SK-N-SH treated with all-trans-retinoic acid at 6 μM for 48 hours (cell line): ENCODE measurements at regions not wholly inside any gene's neighbourhood (a gene's known extent, or its start where the extent isn't known, plus 50 kb on each side); places are given as distances from the start of the nearest gene placed in this dataset.
A peak's percentile ranks its signal among the peaks of the same experiment; 100 is the strongest.

Experiments used
- ATAC-seq: fragments of 200-7000 bp; cut with Tn5 transposase; 3 replicates; pipeline ENCODE4 v1.9.1; 2020; ENCODE audit warnings: mild to moderate bottlenecking, moderate library complexity
- ARNTL ChIP-seq: fragments of 450-650 bp; formaldehyde crosslinking; IDR thresholded peaks from 2 replicates; pipeline ENCODE4 v1.5.0; 2020; ENCODE audit warnings: low read depth, mild to moderate bottlenecking, moderate library complexity, borderline replicate concordance
- BACH2 ChIP-seq: fragments of 250-450 bp; sonication (Bioruptor Pico); IDR thresholded peaks from 2 replicates; pipeline ENCODE4 v1.9.0; 2021; ENCODE audit warnings: mild to moderate bottlenecking, borderline replicate concordance
- CSDC2 ChIP-seq: fragments of 250-450 bp; sonication (Bioruptor Pico); IDR thresholded peaks from 2 replicates; pipeline ENCODE4 v1.5.0; 2020; ENCODE audit warnings: mild to moderate bottlenecking, moderate library complexity
- GLIS3 ChIP-seq: fragments of 250-450 bp; sonication (Bioruptor Pico); IDR thresholded peaks from 2 replicates; pipeline ENCODE4 v1.5.0; 2020; ENCODE audit warnings: mild to moderate bottlenecking, moderate library complexity
- ISL1 ChIP-seq: fragments of 250-450 bp; sonication (Bioruptor Pico); IDR thresholded peaks from 2 replicates; pipeline ENCODE4 v2.1.2; 2022; ENCODE audit warnings: mild to moderate bottlenecking, moderate library complexity
- OSR1 ChIP-seq: fragments of 250-450 bp; sonication (Bioruptor Pico); IDR thresholded peaks from 2 replicates; pipeline ENCODE4 v1.8.0; 2022; ENCODE audit warnings: moderate library complexity, mild to moderate bottlenecking, inconsistent platforms
- PPARA ChIP-seq: fragments of 250-450 bp; sonication (Bioruptor Pico); IDR thresholded peaks from 2 replicates; pipeline ENCODE4 v1.5.0; 2020; ENCODE audit warnings: mild to moderate bottlenecking, borderline replicate concordance
- RARB ChIP-seq: fragments of 250-450 bp; sonication (Bioruptor Pico); IDR thresholded peaks from 2 replicates; pipeline ENCODE4 v1.8.0; 2021; ENCODE audit warnings: mild to moderate bottlenecking, moderate library complexity
- SNAI2 ChIP-seq: fragments of 250-450 bp; sonication (Bioruptor Pico); IDR thresholded peaks from 2 replicates; pipeline ENCODE4 v1.5.0; 2020; ENCODE audit warnings: mild to moderate bottlenecking, moderate library complexity
- TCF4 ChIP-seq: fragments of 250-450 bp; sonication (Bioruptor Pico); IDR thresholded peaks from 2 replicates; pipeline ENCODE4 v1.8.0; 2021; ENCODE audit warnings: mild to moderate bottlenecking, moderate library complexity, borderline replicate concordance
- ZC3H10 ChIP-seq: fragments of 250-450 bp; sonication (Bioruptor Pico); IDR thresholded peaks from 2 replicates; pipeline ENCODE4 v1.5.1; 2021; ENCODE audit warnings: mild to moderate bottlenecking, moderate library complexity
- ZFP3 ChIP-seq: fragments of 250-450 bp; sonication (Bioruptor Pico); IDR thresholded peaks from 2 replicates; pipeline ENCODE4 v1.5.0; 2020; ENCODE audit warnings: mild to moderate bottlenecking, moderate library complexity
- ZFP30 ChIP-seq: fragments of 450-650 bp; formaldehyde crosslinking; IDR thresholded peaks from 2 replicates; pipeline ENCODE4 v1.5.0; 2022; ENCODE audit warnings: mild to moderate bottlenecking, moderate library complexity
- ZNF565 ChIP-seq: fragments of 450-650 bp; formaldehyde crosslinking; conservative IDR thresholded peaks from 2 replicates; pipeline ENCODE4 v1.5.0; 2020; ENCODE audit warnings: low read depth, mild to moderate bottlenecking, moderate library complexity
- ZNF70 ChIP-seq: fragments of 450-650 bp; formaldehyde crosslinking; IDR thresholded peaks from 2 replicates; pipeline ENCODE4 v1.5.0; 2020; ENCODE audit warnings: mild to moderate bottlenecking, moderate library complexity
- ZNF8 ChIP-seq: fragments of 450-650 bp; formaldehyde crosslinking; IDR thresholded peaks from 2 replicates; pipeline ENCODE4 v1.5.0; 2020; ENCODE audit warnings: mild to moderate bottlenecking, moderate library complexity
- TF ChIP-seq, protein P1 (sequence below): fragments of 250-450 bp; sonication (Bioruptor Pico); IDR thresholded peaks from 2 replicates; pipeline ENCODE4 v1.8.0; 2021; ENCODE audit warnings: low read depth, mild to moderate bottlenecking, moderate library complexity, borderline replicate concordance
- TF ChIP-seq, protein P2 (sequence below): fragments of 250-450 bp; sonication (Bioruptor Pico); IDR thresholded peaks from 2 replicates; pipeline ENCODE4 v1.5.1; 2021; ENCODE audit warnings: mild to moderate bottlenecking, moderate library complexity
- TF ChIP-seq, protein P3 (sequence below): fragments of 250-450 bp; sonication (Bioruptor Pico); IDR thresholded peaks from 2 replicates; pipeline ENCODE4 v1.8.0; 2020; ENCODE audit warnings: mild to moderate bottlenecking, moderate library complexity, borderline replicate concordance
- TF ChIP-seq, protein P4 (sequence below): fragments of 250-450 bp; sonication (Bioruptor Pico); IDR thresholded peaks from 2 replicates; pipeline ENCODE4 v1.5.1; 2020; ENCODE audit warnings: low read depth, mild to moderate bottlenecking, moderate library complexity
- TF ChIP-seq, protein P5 (sequence below): fragments of 250-450 bp; sonication (Bioruptor Pico); IDR thresholded peaks from 2 replicates; pipeline ENCODE4 v1.5.0; 2020; ENCODE audit warnings: mild to moderate bottlenecking, moderate library complexity

DNA sequence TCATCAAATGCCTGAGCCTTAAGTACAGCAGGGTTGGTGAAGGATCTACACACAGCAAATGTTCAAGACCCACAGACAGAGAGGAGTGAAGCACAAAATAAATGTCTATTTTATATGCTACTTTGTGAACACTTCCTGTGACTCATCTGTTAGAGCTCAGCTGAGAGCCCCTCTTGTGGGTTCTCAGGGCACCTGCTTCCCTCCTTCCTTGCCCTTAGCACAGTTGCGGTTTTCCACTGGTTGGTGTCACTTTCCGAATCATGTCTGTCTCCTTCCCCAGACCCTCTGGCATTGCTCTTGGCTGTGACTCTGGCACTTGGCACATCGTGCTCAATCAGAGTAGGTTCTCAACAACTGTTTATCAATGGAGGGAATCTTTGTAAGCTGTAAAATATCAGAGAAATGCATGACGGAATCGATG lies 128.5 kb upstream of the STC2 start:
- ATAC-seq, result no peak
- TF ChIP-seq, protein P1, sequence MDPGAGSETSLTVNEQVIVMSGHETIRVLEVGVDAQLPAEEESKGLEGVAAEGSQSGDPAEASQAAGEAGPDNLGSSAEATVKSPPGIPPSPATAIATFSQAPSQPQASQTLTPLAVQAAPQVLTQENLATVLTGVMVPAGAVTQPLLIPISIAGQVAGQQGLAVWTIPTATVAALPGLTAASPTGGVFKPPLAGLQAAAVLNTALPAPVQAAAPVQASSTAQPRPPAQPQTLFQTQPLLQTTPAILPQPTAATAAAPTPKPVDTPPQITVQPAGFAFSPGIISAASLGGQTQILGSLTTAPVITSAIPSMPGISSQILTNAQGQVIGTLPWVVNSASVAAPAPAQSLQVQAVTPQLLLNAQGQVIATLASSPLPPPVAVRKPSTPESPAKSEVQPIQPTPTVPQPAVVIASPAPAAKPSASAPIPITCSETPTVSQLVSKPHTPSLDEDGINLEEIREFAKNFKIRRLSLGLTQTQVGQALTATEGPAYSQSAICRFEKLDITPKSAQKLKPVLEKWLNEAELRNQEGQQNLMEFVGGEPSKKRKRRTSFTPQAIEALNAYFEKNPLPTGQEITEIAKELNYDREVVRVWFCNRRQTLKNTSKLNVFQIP (CRISPR knock-in tag), result no peak
- TF ChIP-seq BACH2 (CRISPR knock-in tag), result no peak

DNA sequence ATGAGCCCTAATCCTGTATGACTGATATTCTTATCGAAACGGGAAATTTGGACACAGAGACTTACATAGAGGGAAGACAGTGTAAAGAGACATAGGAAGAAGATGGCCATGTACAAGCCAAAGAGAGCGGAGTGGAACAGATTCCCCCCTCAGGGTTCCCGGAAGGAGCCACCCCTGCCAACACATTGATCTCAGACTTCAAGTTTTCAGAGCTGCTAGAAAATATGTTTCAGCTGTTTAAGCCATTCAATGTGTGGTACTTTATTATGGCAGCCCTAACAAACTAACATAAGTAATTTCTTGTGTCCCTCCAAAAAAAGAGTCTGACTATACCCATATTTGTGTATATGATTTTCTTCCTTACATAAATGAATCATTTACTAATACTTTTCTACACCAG lies 128.0 kb upstream of the STC2 start:
- TF ChIP-seq ZC3H10 (no peak), ZFP30 (no peak), PPARA (CRISPR knock-in tag) (no peak), RARB (CRISPR knock-in tag) (no peak), ZNF565 (CRISPR knock-in tag) (no peak)
- no peak for ATAC-seq

DNA sequence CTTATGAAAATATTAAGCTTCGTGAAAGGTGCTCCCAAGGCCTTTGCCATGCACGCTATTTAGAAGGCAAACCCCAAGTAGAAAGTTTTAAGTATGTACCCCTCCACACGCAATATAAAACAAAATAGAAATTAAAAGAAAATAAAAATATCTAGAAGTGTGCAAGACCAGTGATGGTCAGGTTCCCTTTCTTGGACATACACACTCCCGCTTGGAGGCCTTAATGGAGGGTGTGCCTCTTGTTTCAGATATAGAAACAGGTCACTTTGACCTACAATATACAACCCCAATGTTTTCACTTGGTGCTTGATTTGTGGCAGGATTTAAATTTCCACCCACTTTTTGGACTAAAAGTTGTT lies 127.4 kb upstream of the STC2 start:
- TF ChIP-seq ZC3H10, result no peak
- TF ChIP-seq ZNF8 (CRISPR knock-in tag), result no peak
- no peak for TF ChIP-seq RARB (CRISPR knock-in tag)
- no peak for TF ChIP-seq OSR1
- TF ChIP-seq TCF4 (CRISPR knock-in tag), result no peak
- no peak for TF ChIP-seq ARNTL (CRISPR knock-in tag)
- TF ChIP-seq, protein P2, sequence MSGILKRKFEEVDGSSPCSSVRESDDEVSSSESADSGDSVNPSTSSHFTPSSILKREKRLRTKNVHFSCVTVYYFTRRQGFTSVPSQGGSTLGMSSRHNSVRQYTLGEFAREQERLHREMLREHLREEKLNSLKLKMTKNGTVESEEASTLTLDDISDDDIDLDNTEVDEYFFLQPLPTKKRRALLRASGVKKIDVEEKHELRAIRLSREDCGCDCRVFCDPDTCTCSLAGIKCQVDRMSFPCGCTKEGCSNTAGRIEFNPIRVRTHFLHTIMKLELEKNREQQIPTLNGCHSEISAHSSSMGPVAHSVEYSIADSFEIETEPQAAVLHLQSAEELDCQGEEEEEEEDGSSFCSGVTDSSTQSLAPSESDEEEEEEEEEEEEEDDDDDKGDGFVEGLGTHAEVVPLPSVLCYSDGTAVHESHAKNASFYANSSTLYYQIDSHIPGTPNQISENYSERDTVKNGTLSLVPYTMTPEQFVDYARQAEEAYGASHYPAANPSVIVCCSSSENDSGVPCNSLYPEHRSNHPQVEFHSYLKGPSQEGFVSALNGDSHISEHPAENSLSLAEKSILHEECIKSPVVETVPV (CRISPR knock-in tag), result no peak
- TF ChIP-seq GLIS3 (CRISPR knock-in tag), result no peak
- no peak for TF ChIP-seq ZNF70 (CRISPR knock-in tag)
- TF ChIP-seq ZFP3 (CRISPR knock-in tag), result no peak
- TF ChIP-seq, protein P3, sequence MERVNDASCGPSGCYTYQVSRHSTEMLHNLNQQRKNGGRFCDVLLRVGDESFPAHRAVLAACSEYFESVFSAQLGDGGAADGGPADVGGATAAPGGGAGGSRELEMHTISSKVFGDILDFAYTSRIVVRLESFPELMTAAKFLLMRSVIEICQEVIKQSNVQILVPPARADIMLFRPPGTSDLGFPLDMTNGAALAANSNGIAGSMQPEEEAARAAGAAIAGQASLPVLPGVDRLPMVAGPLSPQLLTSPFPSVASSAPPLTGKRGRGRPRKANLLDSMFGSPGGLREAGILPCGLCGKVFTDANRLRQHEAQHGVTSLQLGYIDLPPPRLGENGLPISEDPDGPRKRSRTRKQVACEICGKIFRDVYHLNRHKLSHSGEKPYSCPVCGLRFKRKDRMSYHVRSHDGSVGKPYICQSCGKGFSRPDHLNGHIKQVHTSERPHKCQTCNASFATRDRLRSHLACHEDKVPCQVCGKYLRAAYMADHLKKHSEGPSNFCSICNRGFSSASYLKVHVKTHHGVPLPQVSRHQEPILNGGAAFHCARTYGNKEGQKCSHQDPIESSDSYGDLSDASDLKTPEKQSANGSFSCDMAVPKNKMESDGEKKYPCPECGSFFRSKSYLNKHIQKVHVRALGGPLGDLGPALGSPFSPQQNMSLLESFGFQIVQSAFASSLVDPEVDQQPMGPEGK (CRISPR knock-in tag), result no peak
- TF ChIP-seq, all 23 proteins: peak for 0
- peak; percentile 7; the same call in 2 of the 3 replicates for ATAC-seq

DNA sequence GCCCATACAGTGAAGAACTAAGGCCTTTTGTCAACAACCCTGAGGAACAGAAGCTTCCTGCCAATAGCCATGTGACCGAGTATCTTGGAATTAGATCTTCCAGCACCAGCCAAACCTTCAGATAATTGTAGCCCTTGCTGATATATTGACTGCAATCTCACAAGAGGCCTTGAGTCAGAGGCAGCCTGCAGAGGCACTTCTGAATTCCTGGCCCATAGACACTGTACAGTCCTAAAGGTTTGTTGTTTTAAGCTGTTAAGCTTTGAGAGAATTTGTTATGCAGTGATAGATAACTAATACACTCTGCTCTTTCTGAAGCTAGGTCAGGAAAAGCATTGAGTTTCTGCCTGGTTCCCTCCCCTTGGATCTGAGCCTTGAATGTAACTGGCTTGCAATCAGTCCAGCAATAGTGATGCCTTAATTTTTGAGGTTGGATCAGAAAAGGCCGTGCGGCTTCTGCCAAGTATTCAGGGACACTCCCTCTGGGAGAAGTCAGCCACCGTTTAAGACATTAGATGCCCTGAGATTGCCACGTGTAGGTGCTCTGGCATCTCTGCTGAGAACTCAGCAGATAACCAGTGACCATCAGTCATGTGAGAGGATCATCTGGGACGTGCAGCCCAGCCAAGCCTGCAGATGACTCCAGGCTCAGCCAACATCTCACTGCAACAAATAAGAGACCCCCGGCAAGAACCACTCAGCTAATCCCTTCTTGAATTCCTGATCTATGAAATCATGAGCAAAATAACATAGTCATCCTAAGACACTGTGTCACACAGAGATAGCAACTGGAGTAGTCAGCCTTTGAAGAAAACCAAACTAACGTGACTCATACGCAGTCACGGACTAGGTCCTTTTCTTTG lies 126.8 kb upstream of the STC2 start:
- ATAC-seq, result peak; percentile 87
- TF ChIP-seq ZNF8 (CRISPR knock-in tag), result no peak
- TF ChIP-seq ISL1 (CRISPR knock-in tag), result 0 out of 2 replicates have a peak, but pooled peaks have one; percentile 8
- TF ChIP-seq, protein P4, sequence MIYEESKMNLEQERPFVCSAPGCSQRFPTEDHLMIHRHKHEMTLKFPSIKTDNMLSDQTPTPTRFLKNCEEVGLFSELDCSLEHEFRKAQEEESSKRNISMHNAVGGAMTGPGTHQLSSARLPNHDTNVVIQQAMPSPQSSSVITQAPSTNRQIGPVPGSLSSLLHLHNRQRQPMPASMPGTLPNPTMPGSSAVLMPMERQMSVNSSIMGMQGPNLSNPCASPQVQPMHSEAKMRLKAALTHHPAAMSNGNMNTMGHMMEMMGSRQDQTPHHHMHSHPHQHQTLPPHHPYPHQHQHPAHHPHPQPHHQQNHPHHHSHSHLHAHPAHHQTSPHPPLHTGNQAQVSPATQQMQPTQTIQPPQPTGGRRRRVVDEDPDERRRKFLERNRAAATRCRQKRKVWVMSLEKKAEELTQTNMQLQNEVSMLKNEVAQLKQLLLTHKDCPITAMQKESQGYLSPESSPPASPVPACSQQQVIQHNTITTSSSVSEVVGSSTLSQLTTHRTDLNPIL (CRISPR knock-in tag), result peak; percentile 47; the same call in 1 of the 2 replicates

DNA sequence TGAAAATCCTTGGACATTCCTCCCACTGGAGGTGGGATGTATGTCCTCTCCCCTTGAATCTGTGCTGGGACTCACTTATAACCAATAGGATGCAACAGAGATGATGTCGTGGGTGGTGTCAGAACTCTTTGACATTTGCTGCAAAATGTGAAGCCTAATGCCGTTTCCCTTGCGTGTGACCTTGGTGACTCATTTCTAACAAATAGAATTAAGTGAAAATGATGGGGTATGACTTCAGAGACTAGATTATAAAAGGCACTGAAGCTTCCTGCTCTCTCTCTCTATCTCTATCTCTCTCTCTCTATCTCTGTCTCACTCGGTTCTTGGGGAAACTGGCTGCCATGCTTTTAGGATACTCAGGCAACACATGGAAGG lies 126.1 kb upstream of the STC2 start:
- TF ChIP-seq ZFP3 (CRISPR knock-in tag), result no peak
- no peak for TF ChIP-seq TCF4 (CRISPR knock-in tag)
- no peak for TF ChIP-seq ZNF8 (CRISPR knock-in tag)
- TF ChIP-seq, protein P4 (CRISPR knock-in tag), result no peak
- no peak for TF ChIP-seq ZNF70 (CRISPR knock-in tag)
- TF ChIP-seq GLIS3 (CRISPR knock-in tag), result no peak
- TF ChIP-seq, protein P5, sequence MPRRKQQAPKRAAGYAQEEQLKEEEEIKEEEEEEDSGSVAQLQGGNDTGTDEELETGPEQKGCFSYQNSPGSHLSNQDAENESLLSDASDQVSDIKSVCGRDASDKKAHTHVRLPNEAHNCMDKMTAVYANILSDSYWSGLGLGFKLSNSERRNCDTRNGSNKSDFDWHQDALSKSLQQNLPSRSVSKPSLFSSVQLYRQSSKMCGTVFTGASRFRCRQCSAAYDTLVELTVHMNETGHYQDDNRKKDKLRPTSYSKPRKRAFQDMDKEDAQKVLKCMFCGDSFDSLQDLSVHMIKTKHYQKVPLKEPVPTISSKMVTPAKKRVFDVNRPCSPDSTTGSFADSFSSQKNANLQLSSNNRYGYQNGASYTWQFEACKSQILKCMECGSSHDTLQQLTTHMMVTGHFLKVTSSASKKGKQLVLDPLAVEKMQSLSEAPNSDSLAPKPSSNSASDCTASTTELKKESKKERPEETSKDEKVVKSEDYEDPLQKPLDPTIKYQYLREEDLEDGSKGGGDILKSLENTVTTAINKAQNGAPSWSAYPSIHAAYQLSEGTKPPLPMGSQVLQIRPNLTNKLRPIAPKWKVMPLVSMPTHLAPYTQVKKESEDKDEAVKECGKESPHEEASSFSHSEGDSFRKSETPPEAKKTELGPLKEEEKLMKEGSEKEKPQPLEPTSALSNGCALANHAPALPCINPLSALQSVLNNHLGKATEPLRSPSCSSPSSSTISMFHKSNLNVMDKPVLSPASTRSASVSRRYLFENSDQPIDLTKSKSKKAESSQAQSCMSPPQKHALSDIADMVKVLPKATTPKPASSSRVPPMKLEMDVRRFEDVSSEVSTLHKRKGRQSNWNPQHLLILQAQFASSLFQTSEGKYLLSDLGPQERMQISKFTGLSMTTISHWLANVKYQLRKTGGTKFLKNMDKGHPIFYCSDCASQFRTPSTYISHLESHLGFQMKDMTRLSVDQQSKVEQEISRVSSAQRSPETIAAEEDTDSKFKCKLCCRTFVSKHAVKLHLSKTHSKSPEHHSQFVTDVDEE (CRISPR knock-in tag), result no peak
- no peak for TF ChIP-seq RARB (CRISPR knock-in tag)
- TF ChIP-seq, protein P1 (CRISPR knock-in tag), result no peak
- TF ChIP-seq CSDC2 (CRISPR knock-in tag), result no peak
- TF ChIP-seq SNAI2 (CRISPR knock-in tag), result no peak
- no peak for ATAC-seq
